ENCODE measurements at regions not wholly inside any gene's neighbourhood (a gene's known extent, or its start where the extent isn't known, plus 50 kb on each side); places are given as distances from the start of the nearest gene placed in this dataset.

- Histone ChIP-seq H3K4me1 (peaks cover 0 to under 1% (median 0%) of the 10 kb centered on the region in 3 donors), H3K9me3 (no peaks in the 10 kb centered on the region), H3K27me3 (no peaks in the 10 kb centered on the region), H3K36me3 (no peaks in the 10 kb centered on the region), H3K4me3 (no peak overlapping the region), H3K27ac (no peak overlapping the region)
- DNase-seq (no peak), FAIRE-seq (no peak), ATAC-seq (no peak)
- no peak for TF ChIP-seq CTCF (IDR thresholded peaks at IDR 0.05)
- 72 to 74% methylated on average over 1 of the region's 1 CpG for WGBS, 2 donors
- intact Hi-C loops (cut with DNase I) = no loop called here
These were observed 286.5 kb downstream of the PTEN start for GRCh38 chr10:88149906-88150305.

DNA sequence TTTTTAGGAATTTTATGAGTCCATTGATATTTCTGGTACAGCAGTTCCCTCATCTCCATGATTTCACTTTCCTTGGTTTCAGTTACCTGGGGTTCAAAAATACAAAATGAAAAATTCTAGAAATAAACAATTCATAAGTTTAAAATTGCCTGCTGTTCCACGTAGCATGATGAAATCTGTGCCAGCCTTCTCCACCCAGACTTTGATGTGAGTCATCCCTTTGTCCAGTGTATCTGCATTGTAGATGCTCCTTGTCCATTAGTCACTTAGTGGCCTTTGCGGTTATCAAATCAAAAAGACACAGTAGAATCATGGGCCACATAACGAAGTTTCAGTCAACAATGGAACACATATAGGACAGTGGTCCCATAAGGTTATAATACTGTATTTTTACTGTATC, 286.9 kb downstream of the PTEN start:
- intact Hi-C loops (cut with DNase I) = no loop called here
- no peak for DNase-seq
- Histone ChIP-seq H3K4me3 (no peak overlapping the region), H3K4me1 (peaks cover 0 to 2% (median 0%) of the 10 kb centered on the region in 3 donors), H3K36me3 (no peaks in the 10 kb centered on the region), H3K27me3 (no peaks in the 10 kb centered on the region), H3K27ac (no peak overlapping the region), H3K9me3 (no peaks in the 10 kb centered on the region)
- 92 to 98% methylated on average over 3 of the region's 3 CpGs for WGBS, 2 donors
- no peak for ATAC-seq
- no peak for FAIRE-seq
- no peak for TF ChIP-seq CTCF (IDR thresholded peaks at IDR 0.05)

DNA sequence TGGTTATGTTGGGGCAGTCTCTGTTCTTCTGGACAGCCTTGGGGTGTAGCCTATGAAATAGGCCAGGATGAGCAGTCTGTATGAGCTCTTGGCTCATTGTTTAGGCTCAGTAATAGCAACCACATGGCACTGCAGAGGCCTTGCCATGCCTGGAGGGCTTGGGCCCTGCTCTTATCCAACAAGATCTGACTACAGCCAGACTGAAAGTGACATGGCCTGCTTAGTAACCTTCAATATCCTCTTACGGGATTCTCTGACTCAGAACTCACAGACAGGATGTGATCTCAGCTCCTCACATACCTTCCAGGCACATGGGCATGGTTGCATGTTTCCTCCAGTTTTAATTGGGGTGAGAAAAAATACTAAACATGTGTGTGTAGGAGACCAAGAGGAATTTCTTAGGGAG, 289.3 kb downstream of the PTEN start:
- no peak for TF ChIP-seq CTCF (IDR thresholded peaks at IDR 0.05)
- WGBS, 2 donors = 82 to 87% methylated on average over 1 of the region's 1 CpG
- DNase-seq (no peak), ATAC-seq (peak in 1 of 4 donors; percentile 60), FAIRE-seq (no peak)
- Histone ChIP-seq H3K36me3 (no peaks in the 10 kb centered on the region), H3K4me3 (no peak overlapping the region), H3K27me3 (no peaks in the 10 kb centered on the region), H3K4me1 (peaks cover 0 to 3% (median 2%) of the 10 kb centered on the region in 3 donors), H3K9me3 (no peaks in the 10 kb centered on the region), H3K27ac (no peak overlapping the region)
- intact Hi-C loops (cut with DNase I) = no loop called here

GRCh38 chr10:88154596-88155250, 291.3 kb downstream of the PTEN start:
- Histone ChIP-seq H3K27me3 (no peaks in the 10 kb centered on the region), H3K4me1 (peaks cover 0 to 4% (median 2%) of the 10 kb centered on the region in 3 donors), H3K9me3 (no peaks in the 10 kb centered on the region), H3K4me3 (no peak overlapping the region), H3K36me3 (no peaks in the 10 kb centered on the region), H3K27ac (no peak overlapping the region)
- DNase-seq = no peak
- no peak for ATAC-seq
- WGBS, 2 donors = 72 to 74% methylated on average over 6 of the region's 6 CpGs
- no peak for FAIRE-seq
- TF ChIP-seq CTCF (IDR thresholded peaks at IDR 0.05) = no peak
- intact Hi-C loops (cut with DNase I) = no loop called here

DNA sequence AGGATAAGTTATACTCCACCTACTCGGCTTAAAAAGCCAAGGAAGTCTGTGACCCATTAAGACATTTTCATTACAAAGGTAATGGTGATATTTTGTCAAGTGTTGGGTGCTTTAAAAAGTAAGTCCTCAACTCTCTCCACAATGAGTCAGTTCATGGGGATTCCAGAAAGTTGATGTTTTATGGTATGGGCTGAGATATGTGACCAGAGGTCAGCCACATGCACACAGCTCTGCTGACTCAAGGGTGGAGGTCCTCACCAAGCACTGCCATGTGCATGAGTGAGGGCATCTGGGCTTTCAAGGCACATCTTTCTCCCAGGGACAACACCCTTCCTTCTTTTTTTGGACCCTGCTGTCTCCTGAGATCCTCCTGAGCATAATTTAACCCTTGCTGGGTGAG, 292.9 kb downstream of the PTEN start:
- WGBS, 2 donors = 97% methylated on average over 1 of the region's 1 CpG
- FAIRE-seq = no peak
- TF ChIP-seq CTCF (IDR thresholded peaks at IDR 0.05) = no peak
- H3K27ac ChIP-seq = no peak overlapping the region
- intact Hi-C loops (cut with DNase I) = no loop called here
- no peak for DNase-seq
- no peaks in the 10 kb centered on the region for H3K36me3 ChIP-seq
- no peak overlapping the region for H3K4me3 ChIP-seq
- H3K27me3 ChIP-seq = no peaks in the 10 kb centered on the region
- peaks cover 0 to 4% (median 2%) of the 10 kb centered on the region in 3 donors for H3K4me1 ChIP-seq
- ATAC-seq = no peak
- no peaks in the 10 kb centered on the region for H3K9me3 ChIP-seq

All from pancreas (tissue), 10 donors.